Loucy (cell line): ENCODE measurements at regions not wholly inside any gene's neighbourhood (a gene's known extent, or its start where the extent isn't known, plus 50 kb on each side); places are given as distances from the start of the nearest gene placed in this dataset.

Experiments used
- H2AFZ ChIP-seq: fragments of 200-600 bp; sonication (generic); 2 replicates; pipeline ENCODE4 v1.6.0; 2016; ENCODE audit warnings: antibody characterized with exemption, mild to moderate bottlenecking, low read length, moderate library complexity
- H3F3A ChIP-seq: fragments of 200-600 bp; 2 replicates; pipeline ENCODE4 v1.6.0; 2016; ENCODE audit warnings: antibody characterized with exemption, low read depth, mild to moderate bottlenecking
- H3K27me3 ChIP-seq: fragments of 200-600 bp; sonication (generic); 2 replicates; pipeline ENCODE4 v1.6.1; 2014; ENCODE audit warnings: low read length, mild to moderate bottlenecking; ENCODE audit not compliant: insufficient read depth, poor library complexity, severe bottlenecking
- H3K36me3 ChIP-seq: fragments of 200-600 bp; sonication (generic); 2 replicates; pipeline ENCODE4 v1.6.1; 2016; ENCODE audit warnings: low read length; ENCODE audit not compliant: insufficient read depth
- H3K4me1 ChIP-seq: fragments of 200-600 bp; sonication (generic); 2 replicates; pipeline ENCODE4 v1.5.1; 2014; ENCODE audit warnings: low read length, mild to moderate bottlenecking; ENCODE audit not compliant: insufficient read depth, poor library complexity, severe bottlenecking
- H3K4me2 ChIP-seq: fragments of 200-600 bp; sonication (generic); 2 replicates; pipeline ENCODE4 v1.6.0; 2014; ENCODE audit warnings: antibody characterized with exemption, low read length, low read depth, mild to moderate bottlenecking; ENCODE audit not compliant: poor library complexity, severe bottlenecking
- H3K4me3 ChIP-seq: fragments of 200-600 bp; sonication (generic); 2 replicates; pipeline ENCODE4 v1.5.1; 2014; ENCODE audit warnings: low read length, mild to moderate bottlenecking, mixed read lengths; ENCODE audit not compliant: poor library complexity, severe bottlenecking
- H3K79me2 ChIP-seq: fragments of 200-600 bp; sonication (generic); 2 replicates; pipeline ENCODE4 v1.6.1; 2014; ENCODE audit warnings: low read length; ENCODE audit not compliant: insufficient read depth
- H3K9ac ChIP-seq: fragments of 200-600 bp; sonication (generic); 2 replicates; pipeline ENCODE4 v1.6.0; 2014; ENCODE audit warnings: mild to moderate bottlenecking, low read depth, low read length, moderate library complexity; ENCODE audit not compliant: poor library complexity, severe bottlenecking
- H3K9me2 ChIP-seq: fragments of 200-600 bp; sonication (generic); replicated peaks from 2 replicates; pipeline ENCODE4 v1.6.1; 2016; ENCODE audit warnings: low read depth, low read length, mixed read lengths
- H3K9me3 ChIP-seq: fragments of 200-600 bp; sonication (generic); 2 replicates; pipeline ENCODE4 v1.6.1; 2014; ENCODE audit warnings: mild to moderate bottlenecking, antibody characterized with exemption, low read length, low read depth; ENCODE audit not compliant: insufficient read depth
- H4K20me1 ChIP-seq: fragments of 200-600 bp; sonication (generic); 2 replicates; pipeline ENCODE4 v1.6.0; 2014; ENCODE audit warnings: antibody characterized with exemption, low read length, mild to moderate bottlenecking; ENCODE audit not compliant: insufficient read depth, poor library complexity, severe bottlenecking
- EZH2phosphoT487 ChIP-seq: fragments of 200-600 bp; IDR thresholded peaks from 2 replicates; pipeline ENCODE4 v1.6.1; 2018; ENCODE audit warnings: antibody characterized with exemption, mild to moderate bottlenecking, moderate library complexity, borderline replicate concordance
- TF ChIP-seq, protein P1 (sequence below): fragments of 200-600 bp; sonication (generic); conservative IDR thresholded peaks from 2 replicates; pipeline ENCODE4 v1.5.1; 2014; ENCODE audit warnings: mild to moderate bottlenecking, antibody characterized with exemption, low read length

- H3K4me1 ChIP-seq, result no peaks in the 10 kb centered on the region
- no peaks in the 10 kb centered on the region for H3K36me3 ChIP-seq
- H3K4me3 ChIP-seq, result no peak overlapping the region
- H3K9me3 ChIP-seq, result no peaks in the 10 kb centered on the region
- no peak for TF ChIP-seq EZH2phosphoT487
- TF ChIP-seq, protein P1, sequence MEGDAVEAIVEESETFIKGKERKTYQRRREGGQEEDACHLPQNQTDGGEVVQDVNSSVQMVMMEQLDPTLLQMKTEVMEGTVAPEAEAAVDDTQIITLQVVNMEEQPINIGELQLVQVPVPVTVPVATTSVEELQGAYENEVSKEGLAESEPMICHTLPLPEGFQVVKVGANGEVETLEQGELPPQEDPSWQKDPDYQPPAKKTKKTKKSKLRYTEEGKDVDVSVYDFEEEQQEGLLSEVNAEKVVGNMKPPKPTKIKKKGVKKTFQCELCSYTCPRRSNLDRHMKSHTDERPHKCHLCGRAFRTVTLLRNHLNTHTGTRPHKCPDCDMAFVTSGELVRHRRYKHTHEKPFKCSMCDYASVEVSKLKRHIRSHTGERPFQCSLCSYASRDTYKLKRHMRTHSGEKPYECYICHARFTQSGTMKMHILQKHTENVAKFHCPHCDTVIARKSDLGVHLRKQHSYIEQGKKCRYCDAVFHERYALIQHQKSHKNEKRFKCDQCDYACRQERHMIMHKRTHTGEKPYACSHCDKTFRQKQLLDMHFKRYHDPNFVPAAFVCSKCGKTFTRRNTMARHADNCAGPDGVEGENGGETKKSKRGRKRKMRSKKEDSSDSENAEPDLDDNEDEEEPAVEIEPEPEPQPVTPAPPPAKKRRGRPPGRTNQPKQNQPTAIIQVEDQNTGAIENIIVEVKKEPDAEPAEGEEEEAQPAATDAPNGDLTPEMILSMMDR, result no peak
- H3K9ac ChIP-seq, result no peak overlapping the region
- H4K20me1 ChIP-seq, result no peaks in the 10 kb centered on the region
- no peak overlapping the region for H3K4me2 ChIP-seq
- no peaks in the 10 kb centered on the region for H3K9me2 ChIP-seq
- H2AFZ ChIP-seq, result no peak overlapping the region
- no peaks in the 10 kb centered on the region for H3K27me3 ChIP-seq
- H3K79me2 ChIP-seq, result no peaks in the 10 kb centered on the region
- no peaks in the 10 kb centered on the region for H3F3A ChIP-seq
Observed at GRCh38 chr11:82092904-82093303, 640.8 kb downstream of the FAM181B start.

GRCh38 chr11:82089426-82089825 lies 644.2 kb downstream of the FAM181B start:
- Histone ChIP-seq H2AFZ (no peak overlapping the region), H3K36me3 (no peaks in the 10 kb centered on the region), H3K4me3 (no peak overlapping the region), H3K9me3 (no peaks in the 10 kb centered on the region), H3K9me2 (no peaks in the 10 kb centered on the region), H3K79me2 (no peaks in the 10 kb centered on the region), H3F3A (no peaks in the 10 kb centered on the region), H3K27me3 (no peaks in the 10 kb centered on the region), H3K9ac (no peak overlapping the region), H4K20me1 (no peaks in the 10 kb centered on the region), H3K4me1 (no peaks in the 10 kb centered on the region), H3K4me2 (no peak overlapping the region)
- no peak for TF ChIP-seq EZH2phosphoT487
- TF ChIP-seq, protein P1, result no peak

DNA sequence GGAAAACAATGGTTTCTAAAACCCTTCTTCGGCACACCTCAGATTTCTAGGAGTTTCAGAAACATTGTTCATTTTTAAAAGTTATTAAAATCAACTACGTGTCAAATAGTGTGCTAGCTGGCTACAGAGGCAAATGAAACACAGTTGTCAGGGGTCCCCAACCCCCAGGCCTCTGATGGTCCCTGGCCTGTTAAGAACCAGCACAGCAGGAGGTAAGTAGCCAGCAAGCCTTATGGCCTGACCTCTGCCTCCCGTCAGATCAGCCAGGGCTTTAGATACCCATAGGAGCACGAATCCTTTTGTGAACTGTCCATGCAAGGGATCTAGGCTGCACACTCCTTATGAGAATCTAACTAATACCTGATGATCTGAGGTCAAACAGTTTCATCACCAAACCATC lies 648.2 kb downstream of the FAM181B start:
- no peaks in the 10 kb centered on the region for H3K9me3 ChIP-seq
- H3K4me1 ChIP-seq, result no peaks in the 10 kb centered on the region
- no peak overlapping the region for H3K9ac ChIP-seq
- H3K4me2 ChIP-seq, result no peak overlapping the region
- H3K79me2 ChIP-seq, result no peaks in the 10 kb centered on the region
- H3K27me3 ChIP-seq, result no peaks in the 10 kb centered on the region
- H3F3A ChIP-seq, result no peaks in the 10 kb centered on the region
- no peaks in the 10 kb centered on the region for H3K36me3 ChIP-seq
- no peak overlapping the region for H3K4me3 ChIP-seq
- H3K9me2 ChIP-seq, result no peaks in the 10 kb centered on the region
- TF ChIP-seq, protein P1, result no peak
- no peak for TF ChIP-seq EZH2phosphoT487
- H2AFZ ChIP-seq, result no peak overlapping the region
- no peaks in the 10 kb centered on the region for H4K20me1 ChIP-seq
